HG02571 (cell line): ENCODE measurements at regions not wholly inside any gene's neighbourhood (a gene's known extent, or its start where the extent isn't known, plus 50 kb on each side); places are given as distances from the start of the nearest gene placed in this dataset.

Experiments used
- ATAC-seq: cut with Tn5 transposase; IDR thresholded peaks from one replicate; pipeline ENCODE4 v1.9.1; 2021; ENCODE audit warnings: mild to moderate bottlenecking, moderate library complexity; ENCODE audit not compliant: unreplicated experiment

- ATAC-seq: no peak
These were observed 979.7 kb upstream of the TMEM132C start for GRCh38 chr12:127287256-127287655.

GRCh38 chr12:127290251-127290650, 976.7 kb upstream of the TMEM132C start:
- no peak for ATAC-seq

- no peak for ATAC-seq
These were observed 974.2 kb upstream of the TMEM132C start for GRCh38 chr12:127292736-127293135.

GRCh38 chr12:127293507-127294310, 973.3 kb upstream of the TMEM132C start:
- no peak for ATAC-seq

- ATAC-seq: no peak
These were observed 972.2 kb upstream of the TMEM132C start for GRCh38 chr12:127294651-127295210.

- ATAC-seq: no peak
These were observed 971.3 kb upstream of the TMEM132C start for GRCh38 chr12:127295630-127296029.

GRCh38 chr12:127296591-127296990, 970.4 kb upstream of the TMEM132C start:
- no peak for ATAC-seq

GRCh38 chr12:127297327-127297726, 969.6 kb upstream of the TMEM132C start:
- no peak for ATAC-seq

GRCh38 chr12:127300075-127300474, 966.9 kb upstream of the TMEM132C start:
- no peak for ATAC-seq

- no peak for ATAC-seq
These were observed 966.2 kb upstream of the TMEM132C start for GRCh38 chr12:127300753-127301152.

GRCh38 chr12:127301876-127302275, 965.1 kb upstream of the TMEM132C start:
- no peak for ATAC-seq

GRCh38 chr12:127304751-127305725, 961.9 kb upstream of the TMEM132C start:
- ATAC-seq: no peak

- ATAC-seq: no peak
These were observed 960.3 kb upstream of the TMEM132C start for GRCh38 chr12:127306604-127307215.

GRCh38 chr12:127307528-127307927, 959.4 kb upstream of the TMEM132C start:
- ATAC-seq: no peak

GRCh38 chr12:127308148-127308547, 958.8 kb upstream of the TMEM132C start:
- no peak for ATAC-seq

- ATAC-seq: no peak
These were observed 956.4 kb upstream of the TMEM132C start for GRCh38 chr12:127310548-127310947.

- no peak for ATAC-seq
These were observed 955.1 kb upstream of the TMEM132C start for GRCh38 chr12:127311720-127312364.

GRCh38 chr12:127324681-127325080, 942.3 kb upstream of the TMEM132C start:
- no peak for ATAC-seq

- ATAC-seq: no peak
These were observed 939.0 kb upstream of the TMEM132C start for GRCh38 chr12:127327986-127328385.

GRCh38 chr12:127328867-127329266, 938.1 kb upstream of the TMEM132C start:
- no peak for ATAC-seq
